SU-DHL-6 (cell line): ENCODE measurements at regions not wholly inside any gene's neighbourhood (a gene's known extent, or its start where the extent isn't known, plus 50 kb on each side); places are given as distances from the start of the nearest gene placed in this dataset.

Experiments
- H2AFZ ChIP-seq: fragments of 200-600 bp; sonication (generic); 2 replicates; pipeline ENCODE4 v1.6.1; 2014; ENCODE audit warnings: low read depth, mild to moderate bottlenecking, moderate library complexity, mixed read lengths, antibody characterized with exemption, low read length; ENCODE audit not compliant: severe bottlenecking
- H3F3A ChIP-seq: fragments of 200-600 bp; shearing (Covaris generic); 2 replicates; pipeline ENCODE4 v1.6.0; 2016; ENCODE audit warnings: antibody characterized with exemption, mild to moderate bottlenecking; ENCODE audit not compliant: insufficient read depth
- H3K27ac ChIP-seq: fragments of 200-600 bp; sonication (generic); 2 replicates; pipeline ENCODE4 v1.5.1; 2016; ENCODE audit warnings: low read depth, mild to moderate bottlenecking, low read length, moderate library complexity, mixed read lengths
- H3K27me3 ChIP-seq: fragments of 200-600 bp; sonication (generic), shearing (Covaris generic); 2 replicates; pipeline ENCODE4 v1.6.0; 2014; ENCODE audit warnings: mild to moderate bottlenecking, low read length
- H3K36me3 ChIP-seq: fragments of 200-600 bp; sonication (generic); 2 replicates; pipeline ENCODE4 v1.6.1; 2014; ENCODE audit warnings: mild to moderate bottlenecking, low read length, mixed read lengths
- H3K4me2 ChIP-seq: fragments of 300-600, 200-600 bp; shearing (Covaris generic), sonication (generic); 2 replicates; pipeline ENCODE4 v1.6.0; 2014; ENCODE audit warnings: low read length, low read depth, mild to moderate bottlenecking; ENCODE audit not compliant: poor library complexity, severe bottlenecking
- H3K4me3 ChIP-seq: fragments of 200-600 bp; sonication (generic); 2 replicates; pipeline ENCODE4 v1.5.1; 2014; ENCODE audit warnings: antibody characterized with exemption, low read length, mild to moderate bottlenecking, mixed read lengths; ENCODE audit not compliant: insufficient read depth, poor library complexity, severe bottlenecking
- H3K79me2 ChIP-seq: fragments of 200-600 bp; sonication (generic); 2 replicates; pipeline ENCODE4 v1.6.1; 2014; ENCODE audit warnings: mild to moderate bottlenecking, low read length, moderate library complexity; ENCODE audit not compliant: insufficient read depth
- H3K9ac ChIP-seq: fragments of 200-600 bp; sonication (generic); 2 replicates; pipeline ENCODE4 v1.7.0; 2014; ENCODE audit warnings: mild to moderate bottlenecking, low read length
- H3K9me2 ChIP-seq: fragments of 200-600 bp; sonication (generic); replicated peaks from 2 replicates; pipeline ENCODE4 v1.6.1; 2014; ENCODE audit warnings: low read length; ENCODE audit not compliant: insufficient read depth
- H3K9me3 ChIP-seq: fragments of 200-600 bp; sonication (generic); 2 replicates; pipeline ENCODE4 v1.6.1; 2014; ENCODE audit warnings: low read length, mixed read lengths; ENCODE audit not compliant: insufficient read depth
- H4K20me1 ChIP-seq: fragments of 200-600 bp; sonication (generic); 2 replicates; pipeline ENCODE4 v1.6.1; 2014; ENCODE audit warnings: low read depth, mild to moderate bottlenecking, antibody characterized with exemption, low read length, moderate library complexity, mixed read lengths
- EZH2phosphoT487 ChIP-seq: fragments of 200-600 bp; sonication (generic), shearing (Covaris generic); conservative IDR thresholded peaks from 2 replicates; pipeline ENCODE4 v1.6.1; 2018; ENCODE audit warnings: mild to moderate bottlenecking, antibody characterized with exemption, low read length, moderate library complexity, mixed read lengths
- TF ChIP-seq, protein P1 (sequence below): fragments of 200-600 bp; sonication (generic); IDR thresholded peaks from one replicate; pipeline ENCODE4 v1.5.1; 2017; ENCODE audit warnings: antibody characterized with exemption, mild to moderate bottlenecking, low read length, moderate library complexity; ENCODE audit not compliant: insufficient read depth, poor library complexity, severe bottlenecking

DNA sequence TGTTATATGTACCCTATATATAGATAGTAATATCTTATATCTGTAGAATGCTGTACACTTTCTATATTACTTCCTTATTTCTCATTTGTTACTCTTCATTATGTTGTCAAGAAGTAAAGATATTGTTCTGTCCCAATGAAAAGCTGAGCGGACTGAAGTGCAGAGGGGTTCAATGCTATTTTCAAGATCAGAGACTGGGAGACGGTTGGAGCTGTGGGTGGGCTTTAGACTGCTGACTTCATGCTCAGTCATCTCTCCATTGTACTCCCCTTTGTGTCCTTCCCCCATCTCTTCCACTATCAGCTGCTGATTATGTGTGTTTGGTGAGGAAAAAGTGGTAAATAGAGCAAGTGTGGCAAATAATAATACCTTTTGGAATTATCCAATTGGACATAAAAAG lies 532.3 kb upstream of the ZNF608 start:
- Histone ChIP-seq H3K9me2 (no peaks in the 10 kb centered on the region), H3K36me3 (no peaks in the 10 kb centered on the region), H3K9me3 (no peaks in the 10 kb centered on the region), H2AFZ (no peak overlapping the region), H3K9ac (no peak overlapping the region), H4K20me1 (no peaks in the 10 kb centered on the region), H3K27me3 (no peaks in the 10 kb centered on the region), H3K4me2 (no peak overlapping the region), H3F3A (no peaks in the 10 kb centered on the region), H3K27ac (no peak overlapping the region), H3K4me3 (no peak overlapping the region), H3K79me2 (no peaks in the 10 kb centered on the region)
- TF ChIP-seq EZH2phosphoT487: no peak
- TF ChIP-seq, protein P1, sequence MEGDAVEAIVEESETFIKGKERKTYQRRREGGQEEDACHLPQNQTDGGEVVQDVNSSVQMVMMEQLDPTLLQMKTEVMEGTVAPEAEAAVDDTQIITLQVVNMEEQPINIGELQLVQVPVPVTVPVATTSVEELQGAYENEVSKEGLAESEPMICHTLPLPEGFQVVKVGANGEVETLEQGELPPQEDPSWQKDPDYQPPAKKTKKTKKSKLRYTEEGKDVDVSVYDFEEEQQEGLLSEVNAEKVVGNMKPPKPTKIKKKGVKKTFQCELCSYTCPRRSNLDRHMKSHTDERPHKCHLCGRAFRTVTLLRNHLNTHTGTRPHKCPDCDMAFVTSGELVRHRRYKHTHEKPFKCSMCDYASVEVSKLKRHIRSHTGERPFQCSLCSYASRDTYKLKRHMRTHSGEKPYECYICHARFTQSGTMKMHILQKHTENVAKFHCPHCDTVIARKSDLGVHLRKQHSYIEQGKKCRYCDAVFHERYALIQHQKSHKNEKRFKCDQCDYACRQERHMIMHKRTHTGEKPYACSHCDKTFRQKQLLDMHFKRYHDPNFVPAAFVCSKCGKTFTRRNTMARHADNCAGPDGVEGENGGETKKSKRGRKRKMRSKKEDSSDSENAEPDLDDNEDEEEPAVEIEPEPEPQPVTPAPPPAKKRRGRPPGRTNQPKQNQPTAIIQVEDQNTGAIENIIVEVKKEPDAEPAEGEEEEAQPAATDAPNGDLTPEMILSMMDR: no peak

DNA sequence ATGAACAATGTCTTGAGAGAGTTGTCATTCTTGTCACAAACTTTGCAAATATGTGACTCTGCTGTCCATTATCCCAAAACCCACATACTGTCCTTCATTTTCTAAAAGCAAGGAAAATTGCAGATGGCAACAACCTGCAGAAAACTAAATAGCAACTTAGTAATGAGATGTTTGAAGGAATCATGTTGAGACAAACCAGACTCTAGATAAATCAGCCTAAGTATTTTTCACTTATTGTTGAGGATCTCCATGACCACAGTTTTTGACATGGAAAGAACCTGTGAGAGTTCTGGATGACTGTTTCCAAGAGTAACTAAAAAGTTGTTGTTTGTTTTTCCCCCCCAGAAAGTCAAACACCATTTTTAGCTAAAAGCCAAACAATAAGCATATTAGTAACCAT lies 535.2 kb upstream of the ZNF608 start:
- H4K20me1 ChIP-seq: no peaks in the 10 kb centered on the region
- no peak overlapping the region for H3K4me2 ChIP-seq
- no peak overlapping the region for H3K27ac ChIP-seq
- H2AFZ ChIP-seq: no peak overlapping the region
- no peak for TF ChIP-seq EZH2phosphoT487
- TF ChIP-seq, protein P1: no peak
- no peaks in the 10 kb centered on the region for H3K27me3 ChIP-seq
- no peaks in the 10 kb centered on the region for H3K9me3 ChIP-seq
- H3K79me2 ChIP-seq: no peaks in the 10 kb centered on the region
- no peaks in the 10 kb centered on the region for H3K9me2 ChIP-seq
- H3K36me3 ChIP-seq: no peaks in the 10 kb centered on the region
- H3F3A ChIP-seq: no peaks in the 10 kb centered on the region
- H3K4me3 ChIP-seq: no peak overlapping the region
- no peak overlapping the region for H3K9ac ChIP-seq

DNA sequence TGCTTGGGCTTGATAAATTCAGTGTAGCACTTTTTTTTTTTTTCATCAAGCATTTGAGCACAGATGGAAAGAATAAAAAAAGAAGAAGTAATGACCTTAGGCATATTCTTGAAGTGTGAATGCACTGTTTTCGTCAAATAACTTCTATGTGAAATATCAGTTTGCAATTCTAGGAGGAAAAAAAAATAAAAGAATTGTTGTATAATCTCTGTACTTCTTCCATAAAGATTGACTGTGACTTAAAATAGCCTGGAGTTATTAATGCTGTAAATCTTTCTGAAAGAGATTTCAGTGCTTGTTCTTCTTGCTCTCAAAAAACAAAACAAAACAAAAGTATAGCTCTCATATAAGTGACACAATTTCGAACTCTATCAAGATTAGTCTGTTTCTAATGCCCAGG lies 536.9 kb upstream of the ZNF608 start:
- Histone ChIP-seq H3K9ac (no peak overlapping the region), H3K27ac (no peak overlapping the region), H3K9me3 (no peaks in the 10 kb centered on the region), H3K79me2 (no peaks in the 10 kb centered on the region), H3K4me3 (no peak overlapping the region), H3K4me2 (no peak overlapping the region), H2AFZ (no peak overlapping the region), H4K20me1 (no peaks in the 10 kb centered on the region), H3F3A (no peaks in the 10 kb centered on the region), H3K27me3 (no peaks in the 10 kb centered on the region), H3K9me2 (no peaks in the 10 kb centered on the region), H3K36me3 (no peaks in the 10 kb centered on the region)
- TF ChIP-seq, protein P1: no peak
- no peak for TF ChIP-seq EZH2phosphoT487

DNA sequence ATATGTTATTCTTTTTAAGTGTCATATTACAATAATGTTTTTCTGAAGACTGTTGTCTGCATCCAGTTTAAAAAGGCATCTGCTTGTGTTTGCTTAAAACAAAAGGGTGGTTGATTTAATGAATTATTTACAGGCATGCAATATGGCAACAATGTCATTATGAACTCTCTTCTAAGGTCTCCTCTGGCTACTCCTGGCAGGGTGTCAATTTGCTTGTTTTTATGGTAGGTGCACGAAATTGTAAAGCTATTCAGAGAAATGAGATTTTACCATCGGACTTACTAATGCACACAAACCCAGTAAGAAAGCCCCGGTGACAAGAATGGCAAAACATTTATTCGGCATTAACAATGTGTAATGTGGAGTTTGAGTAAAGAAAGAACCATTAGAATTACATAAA lies 539.8 kb upstream of the ZNF608 start:
- H3K27ac ChIP-seq: no peak overlapping the region
- no peak overlapping the region for H3K9ac ChIP-seq
- H3K27me3 ChIP-seq: no peaks in the 10 kb centered on the region
- H3K4me2 ChIP-seq: no peak overlapping the region
- H3F3A ChIP-seq: no peaks in the 10 kb centered on the region
- H4K20me1 ChIP-seq: no peaks in the 10 kb centered on the region
- no peak overlapping the region for H3K4me3 ChIP-seq
- H3K36me3 ChIP-seq: no peaks in the 10 kb centered on the region
- H3K9me2 ChIP-seq: no peaks in the 10 kb centered on the region
- no peak for TF ChIP-seq EZH2phosphoT487
- TF ChIP-seq, protein P1: no peak
- H2AFZ ChIP-seq: no peak overlapping the region
- no peaks in the 10 kb centered on the region for H3K9me3 ChIP-seq
- H3K79me2 ChIP-seq: no peaks in the 10 kb centered on the region
